ENCODE measurements at regions not wholly inside any gene's neighbourhood (a gene's known extent, or its start where the extent isn't known, plus 50 kb on each side); places are given as distances from the start of the nearest gene placed in this dataset.

GRCh38 chr16:16917191-16917785, 538.3 kb downstream of the NPIPA7 start:
- no peak overlapping the region for H3K9ac ChIP-seq
- no peak overlapping the region for H3K4me3 Mint-ChIP-seq
- no peaks in the 10 kb centered on the region for H3K4me1 ChIP-seq
- no peaks in the 10 kb centered on the region for H3K79me2 ChIP-seq (ENCODE audit: low read depth)
- H2AFZ ChIP-seq (replicated peaks) = peak overlapping the region; percentile 58
- H3K36me3 Mint-ChIP-seq = no peaks in the 10 kb centered on the region
- H3K27me3 ChIP-seq = no peaks in the 10 kb centered on the region
- H3K9me3 Mint-ChIP-seq = peaks cover 2% of the 10 kb centered on the region
- no peak overlapping the region for H3K27ac ChIP-seq
- no peak overlapping the region for H3K27ac Mint-ChIP-seq
- H3K4me3 ChIP-seq = no peak overlapping the region
- no peaks in the 10 kb centered on the region for H4K20me1 ChIP-seq (ENCODE audit: low read depth)
- TF ChIP-seq EZH2 (IDR thresholded peaks at IDR 0.05) = no peak
- no peak for TF ChIP-seq EZH2phosphoT487 (IDR thresholded peaks at IDR 0.05)
- no peak for TF ChIP-seq CTCF (IDR thresholded peaks at IDR 0.05)
- no peak for DNase-seq (ENCODE audit: low spot score)
- H3K4me2 ChIP-seq = no peak overlapping the region
- H3K4me1 Mint-ChIP-seq = no peaks in the 10 kb centered on the region
- no peaks in the 10 kb centered on the region for H3K27me3 Mint-ChIP-seq (ENCODE audit: insufficient read depth, low read depth)
- H3K36me3 ChIP-seq = no peaks in the 10 kb centered on the region
- no peaks in the 10 kb centered on the region for H3F3A ChIP-seq (ENCODE audit: low read depth)
- H3K9me3 ChIP-seq (ENCODE audit: low read depth) = no peaks in the 10 kb centered on the region

GRCh38 chr16:16923479-16923878, 544.5 kb downstream of the NPIPA7 start:
- no peaks in the 10 kb centered on the region for H3K36me3 Mint-ChIP-seq
- Histone ChIP-seq H4K20me1 (ENCODE audit: low read depth) (no peaks in the 10 kb centered on the region), H3K79me2 (ENCODE audit: low read depth) (no peaks in the 10 kb centered on the region), H3F3A (ENCODE audit: low read depth) (no peaks in the 10 kb centered on the region), H3K9me3 (ENCODE audit: low read depth) (no peaks in the 10 kb centered on the region), H3K4me2 (no peak overlapping the region), H3K36me3 (no peaks in the 10 kb centered on the region), H3K27me3 (no peaks in the 10 kb centered on the region), H3K27ac (no peak overlapping the region), H3K4me3 (no peak overlapping the region), H3K4me1 (no peaks in the 10 kb centered on the region), H2AFZ (replicated peaks) (no peak overlapping the region), H3K9ac (no peak overlapping the region)
- no peak for DNase-seq (ENCODE audit: low spot score)
- no peak overlapping the region for H3K27ac Mint-ChIP-seq
- no peaks in the 10 kb centered on the region for H3K4me1 Mint-ChIP-seq
- no peak overlapping the region for H3K4me3 Mint-ChIP-seq
- no peaks in the 10 kb centered on the region for H3K9me3 Mint-ChIP-seq
- H3K27me3 Mint-ChIP-seq (ENCODE audit: insufficient read depth, low read depth) = no peaks in the 10 kb centered on the region
- TF ChIP-seq EZH2phosphoT487 (IDR thresholded peaks at IDR 0.05) = no peak
- TF ChIP-seq CTCF (IDR thresholded peaks at IDR 0.05) = no peak

GRCh38 chr16:16924613-16925012, 545.7 kb downstream of the NPIPA7 start:
- Histone ChIP-seq H3K79me2 (ENCODE audit: low read depth) (no peaks in the 10 kb centered on the region), H3K9me3 (ENCODE audit: low read depth) (no peaks in the 10 kb centered on the region), H3K27me3 (no peaks in the 10 kb centered on the region), H3K4me3 (no peak overlapping the region), H3K36me3 (no peaks in the 10 kb centered on the region), H4K20me1 (ENCODE audit: low read depth) (no peaks in the 10 kb centered on the region), H3K4me2 (no peak overlapping the region), H3K27ac (no peak overlapping the region), H3F3A (ENCODE audit: low read depth) (no peaks in the 10 kb centered on the region), H3K9ac (no peak overlapping the region), H3K4me1 (no peaks in the 10 kb centered on the region), H2AFZ (replicated peaks) (peak overlapping the region; percentile 33)
- Mint-ChIP-seq H3K4me1 (no peaks in the 10 kb centered on the region), H3K27ac (no peak overlapping the region), H3K9me3 (no peaks in the 10 kb centered on the region), H3K36me3 (no peaks in the 10 kb centered on the region), H3K27me3 (ENCODE audit: insufficient read depth, low read depth) (no peaks in the 10 kb centered on the region), H3K4me3 (no peak overlapping the region)
- DNase-seq (ENCODE audit: low spot score) = no peak
- TF ChIP-seq EZH2 (IDR thresholded peaks at IDR 0.05) = no peak
- no peak for TF ChIP-seq CTCF (IDR thresholded peaks at IDR 0.05)
- no peak for TF ChIP-seq EZH2phosphoT487 (IDR thresholded peaks at IDR 0.05)

All from neural progenitor cell (in vitro differentiated cells).